AG09319 (cell line): ENCODE measurements at regions not wholly inside any gene's neighbourhood (a gene's known extent, or its start where the extent isn't known, plus 50 kb on each side); places are given as distances from the start of the nearest gene placed in this dataset.

Experiments used
- DNase-seq: peaks from one replicate; pipeline ENCODE4 v3.0.0-alpha.2; 2010; ENCODE audit warnings: low read depth; ENCODE audit errors: extremely low read depth
- TF ChIP-seq, protein P1 (sequence below): IDR thresholded peaks from 2 replicates; pipeline ENCODE4 v1.5.1; 2011; ENCODE audit warnings: low read depth, mild to moderate bottlenecking, inconsistent platforms, low read length, moderate library complexity

DNA sequence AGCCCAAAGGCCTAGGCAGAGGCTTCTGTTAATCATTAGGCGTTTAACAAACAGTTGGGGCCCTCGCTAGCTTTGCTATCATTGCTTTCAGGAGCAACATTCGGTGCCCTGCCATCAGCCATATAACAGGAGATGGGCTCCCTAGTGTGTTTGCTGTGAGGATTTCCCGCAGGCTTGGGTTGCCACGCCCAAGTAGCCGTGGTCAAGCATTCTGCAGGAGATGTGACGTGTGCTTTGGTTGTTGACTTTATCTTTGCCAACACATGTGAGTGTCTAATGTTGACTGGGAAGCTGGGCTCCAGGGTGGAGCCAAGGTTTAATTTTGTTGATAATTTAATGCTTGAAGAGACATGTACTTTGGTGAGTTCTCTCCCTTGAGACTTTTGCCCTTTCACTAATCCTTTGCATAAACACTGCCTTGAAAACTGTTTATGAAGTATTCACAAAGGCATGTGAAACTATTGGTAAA lies 184.6 kb upstream of the KIT start:
- DNase-seq, result peak; percentile 51
- TF ChIP-seq, protein P1, sequence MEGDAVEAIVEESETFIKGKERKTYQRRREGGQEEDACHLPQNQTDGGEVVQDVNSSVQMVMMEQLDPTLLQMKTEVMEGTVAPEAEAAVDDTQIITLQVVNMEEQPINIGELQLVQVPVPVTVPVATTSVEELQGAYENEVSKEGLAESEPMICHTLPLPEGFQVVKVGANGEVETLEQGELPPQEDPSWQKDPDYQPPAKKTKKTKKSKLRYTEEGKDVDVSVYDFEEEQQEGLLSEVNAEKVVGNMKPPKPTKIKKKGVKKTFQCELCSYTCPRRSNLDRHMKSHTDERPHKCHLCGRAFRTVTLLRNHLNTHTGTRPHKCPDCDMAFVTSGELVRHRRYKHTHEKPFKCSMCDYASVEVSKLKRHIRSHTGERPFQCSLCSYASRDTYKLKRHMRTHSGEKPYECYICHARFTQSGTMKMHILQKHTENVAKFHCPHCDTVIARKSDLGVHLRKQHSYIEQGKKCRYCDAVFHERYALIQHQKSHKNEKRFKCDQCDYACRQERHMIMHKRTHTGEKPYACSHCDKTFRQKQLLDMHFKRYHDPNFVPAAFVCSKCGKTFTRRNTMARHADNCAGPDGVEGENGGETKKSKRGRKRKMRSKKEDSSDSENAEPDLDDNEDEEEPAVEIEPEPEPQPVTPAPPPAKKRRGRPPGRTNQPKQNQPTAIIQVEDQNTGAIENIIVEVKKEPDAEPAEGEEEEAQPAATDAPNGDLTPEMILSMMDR, result no peak

DNA sequence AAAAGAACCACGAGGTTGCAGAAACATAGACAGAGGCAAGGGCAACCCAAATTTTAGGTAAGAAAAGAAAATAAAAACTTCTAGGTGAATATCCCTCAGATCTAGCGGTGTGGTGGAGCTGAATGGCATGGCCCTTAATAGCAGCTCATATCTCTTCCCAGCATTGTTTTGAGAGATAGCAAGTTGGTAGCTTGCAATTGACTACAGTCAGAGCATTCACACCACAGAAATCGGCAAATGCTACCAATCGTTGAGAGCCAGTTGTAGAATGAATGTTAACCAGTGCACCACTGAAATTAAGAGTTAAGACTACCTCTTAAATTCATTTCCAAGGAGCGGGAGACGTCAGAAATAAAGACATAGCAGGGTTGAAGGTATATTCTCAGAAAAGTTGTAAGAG lies 184.0 kb upstream of the KIT start:
- no peak for DNase-seq
- TF ChIP-seq, protein P1, result no peak

- TF ChIP-seq, protein P1, result no peak
- no peak for DNase-seq
These were observed 182.2 kb upstream of the KIT start for GRCh38 chr4:54475546-54475945.

- TF ChIP-seq, protein P1, result no peak
- DNase-seq, result no peak
These were observed 175.1 kb upstream of the KIT start for GRCh38 chr4:54482529-54483200.

DNA sequence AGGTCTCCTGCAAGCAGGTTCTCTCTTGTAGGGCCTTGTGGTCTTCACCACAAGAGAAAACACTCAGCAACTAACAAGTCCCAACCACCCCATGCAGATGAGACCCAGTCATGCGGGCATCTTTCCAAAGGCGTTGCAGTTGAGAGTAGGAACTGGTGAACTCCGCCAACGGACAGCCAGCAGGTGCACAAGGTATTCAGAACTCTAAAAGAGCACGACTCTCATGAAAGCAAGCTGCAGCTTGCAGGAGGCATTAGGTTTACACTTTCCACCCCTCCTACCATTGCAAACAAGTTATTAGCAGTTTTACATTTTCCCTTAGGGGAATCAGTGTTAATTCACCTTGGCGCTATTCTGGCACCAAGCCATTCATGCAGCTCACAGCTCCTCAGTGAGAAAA lies 173.4 kb upstream of the KIT start:
- no peak for DNase-seq

GRCh38 chr4:54487491-54487890 lies 170.3 kb upstream of the KIT start:
- TF ChIP-seq, protein P1, result no peak
- DNase-seq, result no peak

More for the DNA sequence above, 173.4 kb upstream of the KIT start:
- TF ChIP-seq, protein P1, result no peak

DNA sequence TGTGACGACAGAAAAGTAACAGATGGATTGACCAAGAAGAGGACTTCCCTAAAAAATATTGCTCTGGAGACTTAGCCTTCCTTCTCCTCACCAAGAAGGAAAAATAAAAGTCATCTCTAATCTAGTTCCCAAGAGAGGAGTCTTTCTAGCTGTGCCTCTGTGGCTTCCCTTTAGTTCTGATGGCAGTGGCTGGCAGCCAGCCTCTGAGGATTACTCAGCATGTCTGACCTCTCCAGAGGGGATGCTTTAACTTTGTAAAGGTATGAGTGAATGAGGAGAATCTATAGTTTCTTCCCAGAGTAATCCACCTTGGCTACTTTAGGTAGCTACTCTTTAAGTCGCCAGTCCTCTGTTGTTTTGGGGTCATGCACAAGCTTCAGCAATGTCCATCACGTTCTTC lies 163.9 kb upstream of the KIT start:
- TF ChIP-seq, protein P1, result no peak
- DNase-seq, result no peak
